Suprapubic skin (tissue), 4 donors: ENCODE measurements at regions not wholly inside any gene's neighbourhood (a gene's known extent, or its start where the extent isn't known, plus 50 kb on each side); places are given as distances from the start of the nearest gene placed in this dataset.

Experiments
- EP300 ChIP-seq: sonication (generic); formaldehyde crosslinking; IDR thresholded peaks from one replicate; pipeline ENCODE4 v1.6.1; 2017; ENCODE audit warnings: antibody characterized with exemption
- POLR2AphosphoS5 ChIP-seq, 3 donors: sonication (generic); formaldehyde crosslinking; IDR thresholded peaks; one replicate each; pipeline ENCODE4 v1.6.1; 2017; ENCODE audit warnings: antibody characterized with exemption in 3 of 3
- TF ChIP-seq, protein P1 (sequence below), 2 donors: fragments of 200-600 bp in 1 of 2; fragments of 450-650 bp in 1 of 2; sonication (generic) in 1 of 2; IDR thresholded peaks; one replicate each; pipeline ENCODE4 v1.5.1; 2016 to 2019; ENCODE audit warnings: antibody characterized with exemption in 2 of 2, mild to moderate bottlenecking in 1 of 2, moderate library complexity in 1 of 2

DNA sequence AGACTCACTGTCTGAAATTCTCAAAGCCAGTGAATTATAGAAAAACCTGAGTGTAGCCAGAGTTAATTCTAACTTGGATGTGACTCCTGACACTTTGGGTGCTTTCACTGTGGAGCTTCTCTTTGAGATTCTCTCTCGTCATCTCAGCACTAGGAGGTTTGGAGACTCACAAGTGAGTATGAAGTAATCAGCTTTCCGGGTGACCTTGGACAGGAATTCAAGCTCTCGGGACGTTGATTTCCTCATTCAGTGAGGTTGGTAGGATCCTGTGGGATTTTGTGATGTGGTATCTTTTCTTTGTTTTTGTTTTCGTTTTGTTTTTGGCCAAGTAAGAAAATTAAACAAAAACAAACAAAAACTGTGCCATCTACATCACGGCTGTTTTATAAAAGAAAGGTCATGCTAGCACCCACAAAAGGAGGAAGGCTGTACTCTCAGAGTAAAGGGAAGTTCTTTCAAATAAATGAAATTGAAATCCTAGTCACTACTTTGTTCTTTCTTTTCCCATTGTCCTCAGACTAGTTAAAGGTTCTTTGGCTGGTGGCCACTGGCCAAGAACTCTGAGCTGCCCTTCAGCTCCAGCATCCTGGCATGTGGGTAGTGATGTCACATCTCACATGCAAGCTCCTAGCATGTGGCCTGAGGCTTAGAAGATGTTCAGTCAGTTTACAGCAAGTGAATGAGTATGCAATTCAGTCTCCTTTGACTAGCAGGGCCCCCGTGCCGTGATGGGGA lies 263.3 kb upstream of the TPM1 start:
- no peak for TF ChIP-seq POLR2AphosphoS5 (IDR thresholded peaks at IDR 0.05)
- TF ChIP-seq, protein P1, sequence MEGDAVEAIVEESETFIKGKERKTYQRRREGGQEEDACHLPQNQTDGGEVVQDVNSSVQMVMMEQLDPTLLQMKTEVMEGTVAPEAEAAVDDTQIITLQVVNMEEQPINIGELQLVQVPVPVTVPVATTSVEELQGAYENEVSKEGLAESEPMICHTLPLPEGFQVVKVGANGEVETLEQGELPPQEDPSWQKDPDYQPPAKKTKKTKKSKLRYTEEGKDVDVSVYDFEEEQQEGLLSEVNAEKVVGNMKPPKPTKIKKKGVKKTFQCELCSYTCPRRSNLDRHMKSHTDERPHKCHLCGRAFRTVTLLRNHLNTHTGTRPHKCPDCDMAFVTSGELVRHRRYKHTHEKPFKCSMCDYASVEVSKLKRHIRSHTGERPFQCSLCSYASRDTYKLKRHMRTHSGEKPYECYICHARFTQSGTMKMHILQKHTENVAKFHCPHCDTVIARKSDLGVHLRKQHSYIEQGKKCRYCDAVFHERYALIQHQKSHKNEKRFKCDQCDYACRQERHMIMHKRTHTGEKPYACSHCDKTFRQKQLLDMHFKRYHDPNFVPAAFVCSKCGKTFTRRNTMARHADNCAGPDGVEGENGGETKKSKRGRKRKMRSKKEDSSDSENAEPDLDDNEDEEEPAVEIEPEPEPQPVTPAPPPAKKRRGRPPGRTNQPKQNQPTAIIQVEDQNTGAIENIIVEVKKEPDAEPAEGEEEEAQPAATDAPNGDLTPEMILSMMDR (IDR thresholded peaks at IDR 0.05), result no peak
- no peak for TF ChIP-seq EP300
